Heart left ventricle (tissue), 16 donors: ENCODE measurements at regions not wholly inside any gene's neighbourhood (a gene's known extent, or its start where the extent isn't known, plus 50 kb on each side); places are given as distances from the start of the nearest gene placed in this dataset.

Experiments used
- ATAC-seq, 4 donors: fragments of 200-7000 bp; cut with Tn5 transposase; one replicate each; pipeline ENCODE4 v1.9.1; 2020 to 2022; ENCODE audit warnings: moderate library complexity in 4 of 4, mild to moderate bottlenecking in 3 of 4, moderate number of reproducible peaks in 1 of 4
- DNase-seq, 5 donors: peaks; one replicate each; pipeline ENCODE4 v3.0.0-alpha.2; 2020
- H3K27ac ChIP-seq, 12 donors: fragments of 200-600 bp; sonication (generic) in 4 of 12; one replicate each; pipeline versions ENCODE4 v1.5.0 to v1.8.0; 2016 to 2022; ENCODE audit warnings: mild to moderate bottlenecking in 2 of 12
- H3K27me3 ChIP-seq, 9 donors: fragments of 200-600 bp; sonication (generic) in 2 of 9; one replicate each; pipeline versions ENCODE4 v1.5.1 to v1.8.0; 2016 to 2022; ENCODE audit warnings: mild to moderate bottlenecking in 3 of 9
- H3K36me3 ChIP-seq, 9 donors: fragments of 200-600 bp; sonication (generic) in 2 of 9; one replicate each; pipeline versions ENCODE4 v1.5.0 to v1.8.0; 2018 to 2022; ENCODE audit warnings: mild to moderate bottlenecking in 2 of 9
- H3K4me1 ChIP-seq, 12 donors: fragments of 200-600 bp; sonication (generic) in 4 of 12; one replicate each; pipeline versions ENCODE4 v1.5.0 to v1.8.0; 2016 to 2022; ENCODE audit warnings: mild to moderate bottlenecking in 3 of 12
- H3K4me3 ChIP-seq, 12 donors: fragments of 200-600 bp; sonication (generic) in 4 of 12; one replicate each; pipeline versions ENCODE4 v1.5.0 to v1.8.0; 2017 to 2022; ENCODE audit warnings: mild to moderate bottlenecking in 9 of 12, moderate library complexity in 4 of 12
- H3K9me3 ChIP-seq, 12 donors: fragments of 200-600 bp; sonication (generic) in 4 of 12; one replicate each; pipeline versions ENCODE4 v1.5.0 to v1.8.0; 2016 to 2022; ENCODE audit warnings: mild to moderate bottlenecking in 1 of 12
- CTCF ChIP-seq, 12 donors: fragments of 200-600 bp; sonication (generic) in 4 of 12; IDR thresholded peaks; one replicate each; pipeline versions ENCODE4 v1.5.0 to v1.8.0; 2018 to 2022; ENCODE audit warnings: antibody characterized with exemption in 12 of 12, mild to moderate bottlenecking in 5 of 12
- POLR2A ChIP-seq, 2 donors: fragments of 450-650 bp; IDR thresholded peaks; one replicate each; pipeline ENCODE4 v1.6.1; 2017; ENCODE audit warnings: antibody characterized with exemption in 2 of 2, mild to moderate bottlenecking in 2 of 2, moderate library complexity in 2 of 2
- WGBS, 4 donors: extraction: QIAGEN DNeasy Blood & Tissue Kit in 2 of 4; methylation state at CpG; one replicate each; pipeline versions ENCODE4 v1.1.5 to v1.1.7; 2013 to 2018; 5-methylcytosine and 5-hydroxymethylcytosine counted together
- intact Hi-C, 10 donors: fragments of 100-400 bp; cut with DNase I; formaldehyde crosslinking; loops; one replicate each; pipeline versions ENCODE4 v1.11.1 to v1.14.2; 2022
- donor health status: ischemic (EF 13 %, LVEDD 7.1; RV severe dilation, severe dysfunction).
- donor health status: healthy with polysubstance abuse.
- donor health status: DM: no; HTN: yes; CAD: no.
- donor health status: DM: no; HTN: no; CAD: no.
- donor health status: ischemic (EF 25% LVEDD 6.9; RV normal size, moderate dysfunction).
- donor health status: ischemic (EF 25% LVEDD 5.7; RV mildly dilated, moderate dysfunction).
- donor health status: healthy.
- donor health status: DM: yes; HTN: yes; CAD: no.
- donor health status: ischemic (EF 35%, LVEDD 5.7; RV mildly dilated, moderate dysfunction).
- donor health status: nonischemic (EF 11% LVEDD 7.7; RV severe dilation, severe dysfunction).
- donor health status: DM: yes; HTN: yes; CAD: no.
- donor health status: PGD.
- donor health status: ischemic (EF 29% LVEDD 5.4; RV normal size, mild dysfunction).
- donor health status: nonischemic (EF 23%, LVEDD 6.1; RV moderate dilation, normal function).

GRCh38 chr2:216284708-216285107 is 87.6 kb downstream of the MARCHF4 start:
- DNase-seq (no peak), ATAC-seq (no peak)
- Histone ChIP-seq H3K36me3 (no peaks in the 10 kb centered on the region), H3K9me3 (no peaks in the 10 kb centered on the region), H3K4me1 (peaks cover 0 to 3% (median 0%) of the 10 kb centered on the region in 12 donors), H3K27me3 (peaks cover 0 to 19% (median 0%) of the 10 kb centered on the region in 9 donors), H3K27ac (no peak overlapping the region), H3K4me3 (no peak overlapping the region)
- WGBS, 4 donors, result 74 to 96% (median 94%) methylated on average over 3 of the region's 3 CpGs
- intact Hi-C loops, result no loop called here
- TF ChIP-seq CTCF (IDR thresholded peaks at IDR 0.05) (no peak), POLR2A (IDR thresholded peaks at IDR 0.05) (no peak)

DNA sequence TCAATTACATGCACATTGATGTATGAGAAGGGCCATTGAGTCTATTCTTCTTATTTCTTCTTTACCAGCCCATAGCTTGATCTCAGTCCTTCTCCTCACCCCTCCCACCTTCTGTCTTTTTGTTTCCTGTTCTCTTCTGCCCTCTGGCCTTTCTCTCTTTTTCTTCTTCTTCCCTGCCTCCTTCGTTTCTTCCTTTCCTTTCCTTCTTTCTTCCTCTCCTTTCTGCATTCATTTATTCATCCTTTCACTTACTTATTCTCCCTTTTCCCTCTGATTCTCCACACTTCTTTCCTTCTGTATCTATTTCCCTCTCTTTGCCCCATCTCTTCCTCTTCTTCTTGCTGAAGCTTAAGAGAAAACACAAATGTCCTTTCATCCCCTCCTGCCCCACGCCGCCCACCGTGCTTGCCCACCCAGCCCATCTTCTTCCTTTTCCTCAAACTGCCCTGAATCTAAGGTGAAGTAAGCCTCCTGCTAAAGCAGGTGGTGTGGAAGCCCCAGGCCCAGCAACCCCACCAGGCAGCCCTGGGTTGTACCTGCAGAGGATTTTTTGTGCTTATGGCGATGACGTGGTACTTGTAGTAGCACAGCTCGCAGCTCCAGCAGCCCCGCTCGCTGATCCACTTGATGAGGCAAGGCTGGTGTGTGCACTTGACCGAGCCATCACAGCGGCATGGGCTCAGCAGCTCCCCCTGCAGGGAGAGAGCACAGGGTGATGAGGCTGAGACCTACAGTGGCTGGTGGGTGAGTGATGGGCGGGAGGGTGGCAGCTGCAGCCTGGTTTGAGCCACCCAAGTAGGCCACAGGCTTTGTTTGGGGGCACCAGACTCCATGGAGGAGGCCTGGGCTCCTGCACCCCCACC is 89.0 kb downstream of the MARCHF4 start:
- Histone ChIP-seq H3K36me3 (no peaks in the 10 kb centered on the region), H3K27me3 (peaks cover 0 to 15% (median 0%) of the 10 kb centered on the region in 9 donors), H3K9me3 (no peaks in the 10 kb centered on the region), H3K27ac (no peak overlapping the region), H3K4me1 (peaks cover 0 to 10% (median 0%) of the 10 kb centered on the region in 12 donors), H3K4me3 (no peak overlapping the region)
- TF ChIP-seq POLR2A (IDR thresholded peaks at IDR 0.05) (no peak), CTCF (IDR thresholded peaks at IDR 0.05) (peak in 2 of 12 donors; percentile 12 to 19)
- DNase-seq (peak in 1 of 5 donors; percentile 26), ATAC-seq (no peak)
- WGBS, 4 donors, result 81 to 96% (median 89%) methylated on average over 12 of the region's 12 CpGs
- intact Hi-C loops, result no loop called here

DNA sequence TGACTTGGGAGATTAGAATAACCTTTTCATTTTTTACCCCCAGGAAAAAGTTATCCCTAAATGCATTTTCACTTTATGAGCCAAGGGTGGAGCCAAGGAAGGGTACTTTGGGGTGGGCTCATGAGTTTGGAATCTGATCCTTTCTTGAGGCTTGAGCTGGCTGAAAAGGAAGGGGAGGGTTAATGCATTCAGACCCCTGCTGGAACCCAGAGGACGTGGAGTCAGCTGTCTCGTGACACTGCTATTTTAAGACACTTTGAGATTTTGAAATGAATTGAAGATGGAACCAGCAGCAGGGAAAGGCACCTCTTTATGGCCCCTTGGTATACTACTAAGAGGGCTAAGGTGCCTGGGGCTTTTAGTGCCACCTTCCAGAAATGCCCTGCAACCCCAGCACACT is 90.4 kb downstream of the MARCHF4 start:
- intact Hi-C loops, result no loop called here
- 16 to 28% (median 22%) methylated on average over 2 of the region's 2 CpGs for WGBS, 4 donors
- no peak for ATAC-seq
- H3K9me3 ChIP-seq, result no peaks in the 10 kb centered on the region
- H3K27me3 ChIP-seq, result peaks cover 0 to 11% (median 0%) of the 10 kb centered on the region in 9 donors
- H3K27ac ChIP-seq, result no peak overlapping the region
- H3K36me3 ChIP-seq, result no peaks in the 10 kb centered on the region
- DNase-seq, result no peak
- H3K4me3 ChIP-seq, result no peak overlapping the region
- TF ChIP-seq POLR2A (IDR thresholded peaks at IDR 0.05), result no peak
- TF ChIP-seq CTCF (IDR thresholded peaks at IDR 0.05), result no peak
- peaks cover 0 to 10% (median 0%) of the 10 kb centered on the region in 12 donors for H3K4me1 ChIP-seq

GRCh38 chr2:216281316-216281715 is 91.0 kb downstream of the MARCHF4 start:
- WGBS, 4 donors, result 97 to 100% (median 99%) methylated on average over 1 of the region's 1 CpG
- intact Hi-C loops, result no loop called here
- Histone ChIP-seq H3K4me3 (no peak overlapping the region), H3K27ac (no peak overlapping the region), H3K4me1 (peaks cover 0 to 10% (median 0%) of the 10 kb centered on the region in 12 donors), H3K27me3 (peaks cover 0 to 7% (median 0%) of the 10 kb centered on the region in 9 donors), H3K9me3 (no peaks in the 10 kb centered on the region), H3K36me3 (no peaks in the 10 kb centered on the region)
- DNase-seq (no peak), ATAC-seq (no peak)
- no peak for TF ChIP-seq CTCF (IDR thresholded peaks at IDR 0.05)
- no peak for TF ChIP-seq POLR2A (IDR thresholded peaks at IDR 0.05)
